NCI-H2227 (cell line): ENCODE measurements at regions not wholly inside any gene's neighbourhood (a gene's known extent, or its start where the extent isn't known, plus 50 kb on each side); places are given as distances from the start of the nearest gene placed in this dataset.

Source experiments
- DNase-seq: peaks from one replicate; lab custom pipeline; 2025; ENCODE audit not compliant: unreplicated experiment; lab: John Stamatoyannopoulos, UW

DNA sequence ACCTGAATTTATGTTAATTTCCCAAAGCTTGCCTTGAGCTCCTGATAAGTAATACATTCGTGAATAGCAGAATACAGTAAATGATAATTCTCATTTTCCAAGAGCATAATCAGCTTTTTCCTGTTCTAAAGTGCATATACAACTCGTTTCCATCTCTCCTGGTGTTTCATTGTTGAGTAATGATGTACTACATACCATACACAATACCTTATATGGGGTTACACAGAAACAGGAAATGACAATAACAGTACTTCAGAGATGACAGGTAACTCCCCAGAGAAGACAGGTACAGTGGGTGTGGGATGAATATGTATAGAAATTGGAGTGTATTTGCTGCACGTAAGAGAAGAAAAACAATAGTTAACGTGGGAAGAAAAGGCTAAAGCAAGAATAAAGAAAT, 287.1 kb downstream of the TENT4A start:
- DNase-seq: no peak

DNA sequence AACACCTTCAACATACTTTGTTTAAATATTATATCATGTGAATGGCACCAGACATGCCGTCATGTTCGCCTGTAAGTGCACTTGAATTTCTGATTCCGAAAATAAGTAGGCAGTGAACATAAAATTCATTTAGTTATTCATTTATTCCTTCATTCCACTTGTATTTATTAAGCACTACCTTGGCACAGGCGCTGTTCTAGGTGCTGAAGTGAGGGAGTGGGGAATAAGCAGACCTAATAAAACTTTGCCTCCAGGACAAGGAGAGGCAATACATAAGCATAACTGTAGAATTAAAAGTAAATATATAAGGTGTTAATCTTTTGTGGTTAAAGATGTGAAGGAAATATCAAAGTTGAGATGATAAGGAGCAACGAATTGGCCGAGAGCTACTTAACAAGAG, 297.4 kb downstream of the TENT4A start:
- DNase-seq: no peak

- no peak for DNase-seq
These were observed 298.8 kb downstream of the TENT4A start for GRCh38 chr5:7012057-7012456.

- DNase-seq: no peak
These were observed 301.4 kb downstream of the TENT4A start for GRCh38 chr5:7014611-7015010.

- no peak for DNase-seq
These were observed 302.5 kb downstream of the TENT4A start for GRCh38 chr5:7015586-7016256.

- no peak for DNase-seq
These were observed 303.9 kb downstream of the TENT4A start for GRCh38 chr5:7016999-7017747.

- no peak for DNase-seq
These were observed 305.0 kb downstream of the TENT4A start for GRCh38 chr5:7018198-7018597.

DNA sequence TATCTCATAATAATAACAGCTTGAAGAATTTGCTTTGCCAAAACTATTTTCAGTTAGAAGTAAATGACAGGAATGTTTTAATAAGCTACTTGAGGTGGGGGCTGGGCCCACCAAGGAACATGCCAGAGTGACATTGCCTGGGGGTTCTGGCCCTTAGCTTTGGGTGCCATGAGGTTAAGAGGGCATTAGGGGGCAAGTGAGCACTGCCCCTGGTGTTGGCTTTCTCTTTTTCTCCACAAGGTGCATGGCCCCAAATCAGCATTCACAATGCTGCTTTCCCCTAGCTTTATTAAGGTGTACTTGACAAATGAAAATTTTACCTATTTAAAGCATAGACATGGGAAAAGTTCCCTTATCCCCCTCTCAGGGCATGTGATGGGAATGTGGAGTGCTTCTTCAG, 305.4 kb downstream of the TENT4A start:
- DNase-seq: no peak

DNA sequence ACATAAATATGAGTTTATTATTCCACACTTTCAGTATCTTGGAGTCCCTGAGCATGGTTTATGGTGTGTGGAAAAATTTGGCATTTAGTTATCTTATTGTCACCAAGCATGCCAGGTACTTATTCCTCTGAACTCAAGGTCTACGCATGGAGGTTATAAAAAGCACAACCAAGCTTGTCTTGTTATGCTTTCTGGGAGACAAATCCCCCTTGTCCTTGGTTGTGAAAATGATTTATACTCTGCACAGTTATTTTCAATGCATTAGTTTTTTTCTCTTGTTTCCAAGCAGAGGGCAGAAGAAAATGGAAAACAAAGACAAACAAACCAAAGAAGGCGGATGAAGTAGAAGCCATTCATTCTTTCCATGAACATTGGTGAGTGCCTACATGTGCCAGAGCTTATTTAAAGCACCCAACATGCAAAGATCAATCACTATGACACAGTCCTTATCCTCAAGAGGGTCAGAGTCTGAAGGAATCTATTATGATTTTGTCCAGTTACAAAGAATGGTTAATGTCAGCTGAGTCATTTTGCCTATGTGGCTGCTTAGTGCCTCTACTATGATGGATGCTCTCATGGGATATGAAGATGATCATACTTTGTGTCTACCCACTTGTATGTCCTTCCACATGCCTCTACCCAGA, 323.1 kb downstream of the TENT4A start:
- no peak for DNase-seq

DNA sequence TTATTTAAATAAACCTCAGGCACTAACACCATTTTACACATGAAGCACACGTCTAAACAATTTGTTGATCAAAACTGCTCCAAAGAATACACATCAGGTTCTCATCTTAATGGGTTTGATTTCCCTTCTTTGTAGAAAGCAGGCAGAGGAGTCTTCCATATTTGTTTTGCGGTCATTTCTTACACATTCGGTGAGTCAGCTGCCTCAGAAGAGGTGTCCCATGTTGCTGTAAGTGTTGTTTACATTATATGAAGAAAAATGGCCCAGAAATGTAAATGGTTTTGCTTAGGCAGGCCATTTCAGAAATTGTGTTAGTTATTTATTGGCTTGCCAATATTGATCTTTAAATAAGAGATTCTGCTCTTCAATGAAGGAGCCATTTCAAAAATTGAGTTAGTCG, 325.8 kb downstream of the TENT4A start:
- DNase-seq: no peak

- DNase-seq: no peak
These were observed 326.9 kb downstream of the TENT4A start for GRCh38 chr5:7040111-7040510.

DNA sequence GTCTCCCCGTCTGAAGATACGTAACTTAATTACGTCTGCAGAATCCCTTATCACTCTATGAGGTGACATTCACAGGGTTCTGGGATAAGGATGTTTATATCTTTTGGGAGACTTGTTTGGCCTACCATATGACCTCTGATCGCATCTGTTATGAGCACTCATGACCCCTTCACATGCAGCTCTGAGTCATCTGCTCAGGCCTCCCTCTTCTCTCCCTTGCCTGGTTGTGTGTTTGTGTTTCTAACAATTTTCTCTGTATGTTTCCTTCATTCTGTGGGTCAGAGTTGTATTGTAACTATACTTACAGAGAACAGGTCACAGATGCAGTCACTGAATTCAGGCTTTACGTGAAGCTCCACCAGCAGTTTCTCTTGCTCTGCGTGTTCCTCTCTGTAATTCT, 330.6 kb downstream of the TENT4A start:
- DNase-seq: no peak

DNA sequence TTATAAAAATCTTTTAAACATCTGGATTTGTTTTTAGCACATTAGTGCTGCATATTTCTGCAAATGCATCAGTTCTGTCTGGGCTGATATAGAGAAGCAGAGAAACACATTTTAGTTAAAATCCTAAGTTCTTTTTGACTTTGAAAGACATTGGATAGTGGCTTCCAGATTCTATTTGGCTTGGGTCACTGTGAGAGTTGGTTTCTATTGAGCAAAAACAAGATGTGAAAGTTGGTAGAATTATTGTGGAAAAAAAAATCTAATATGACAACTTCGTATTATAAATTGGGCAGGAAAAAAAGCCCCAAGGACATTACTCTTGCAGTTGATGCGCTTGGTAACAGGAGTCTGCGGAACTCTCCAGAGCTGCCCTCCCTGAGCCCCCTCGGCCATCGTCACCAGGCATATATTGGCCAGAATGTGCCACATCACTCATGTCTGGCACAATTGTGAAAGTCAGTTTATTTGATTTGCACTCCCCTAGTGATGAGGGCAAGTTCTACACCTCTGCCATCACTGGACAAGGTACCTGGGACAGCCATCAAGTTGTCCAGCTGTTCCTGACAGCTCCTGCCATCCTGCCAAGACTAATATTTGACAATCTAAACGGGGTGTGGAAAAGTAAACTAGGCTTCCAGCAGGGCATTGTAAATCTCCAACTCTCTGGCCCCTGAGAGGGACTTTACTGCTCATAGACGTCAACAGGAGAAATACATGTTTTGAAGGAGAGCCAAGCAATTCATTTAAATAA, 334.5 kb downstream of the TENT4A start:
- no peak for DNase-seq

DNA sequence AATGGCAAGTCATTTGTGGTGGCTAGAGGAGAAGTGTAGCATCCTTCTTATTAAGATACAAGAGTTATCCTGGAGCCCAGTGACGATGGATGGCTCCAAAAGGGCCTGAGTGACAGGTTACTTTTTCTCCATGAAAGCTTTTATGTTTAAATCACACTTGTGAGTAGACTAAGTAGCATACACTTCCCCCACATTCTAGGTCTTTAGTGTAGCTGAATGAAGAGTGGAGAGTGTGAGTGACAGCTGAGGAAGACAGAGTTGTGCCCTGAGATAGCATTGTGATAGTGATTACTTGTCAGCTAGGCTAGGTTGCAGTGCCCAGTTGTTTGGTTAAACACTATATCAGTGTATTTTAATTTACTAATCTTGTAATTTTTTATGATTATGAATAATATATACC, 337.8 kb downstream of the TENT4A start:
- no peak for DNase-seq

DNA sequence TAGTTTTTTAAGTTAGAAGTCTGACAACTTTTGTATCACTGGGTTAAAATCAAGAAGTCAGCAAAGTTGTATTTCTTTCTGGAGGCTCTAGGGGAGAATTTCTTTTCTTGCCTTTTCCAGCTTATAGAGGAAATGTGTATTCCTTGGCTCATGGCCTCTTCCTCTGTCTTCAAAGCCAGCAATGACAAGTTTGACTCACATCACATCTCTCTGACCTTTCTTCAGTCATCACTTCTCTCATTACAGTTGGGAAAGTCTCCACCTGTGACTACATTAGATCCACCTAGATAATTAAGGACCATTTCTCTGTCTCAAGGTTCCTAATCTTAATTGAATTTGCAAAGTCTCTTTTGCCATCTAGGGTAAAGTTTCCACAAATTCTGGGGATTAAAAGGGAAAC, 339.9 kb downstream of the TENT4A start:
- no peak for DNase-seq

GRCh38 chr5:7053528-7054209, 340.4 kb downstream of the TENT4A start:
- no peak for DNase-seq

DNA sequence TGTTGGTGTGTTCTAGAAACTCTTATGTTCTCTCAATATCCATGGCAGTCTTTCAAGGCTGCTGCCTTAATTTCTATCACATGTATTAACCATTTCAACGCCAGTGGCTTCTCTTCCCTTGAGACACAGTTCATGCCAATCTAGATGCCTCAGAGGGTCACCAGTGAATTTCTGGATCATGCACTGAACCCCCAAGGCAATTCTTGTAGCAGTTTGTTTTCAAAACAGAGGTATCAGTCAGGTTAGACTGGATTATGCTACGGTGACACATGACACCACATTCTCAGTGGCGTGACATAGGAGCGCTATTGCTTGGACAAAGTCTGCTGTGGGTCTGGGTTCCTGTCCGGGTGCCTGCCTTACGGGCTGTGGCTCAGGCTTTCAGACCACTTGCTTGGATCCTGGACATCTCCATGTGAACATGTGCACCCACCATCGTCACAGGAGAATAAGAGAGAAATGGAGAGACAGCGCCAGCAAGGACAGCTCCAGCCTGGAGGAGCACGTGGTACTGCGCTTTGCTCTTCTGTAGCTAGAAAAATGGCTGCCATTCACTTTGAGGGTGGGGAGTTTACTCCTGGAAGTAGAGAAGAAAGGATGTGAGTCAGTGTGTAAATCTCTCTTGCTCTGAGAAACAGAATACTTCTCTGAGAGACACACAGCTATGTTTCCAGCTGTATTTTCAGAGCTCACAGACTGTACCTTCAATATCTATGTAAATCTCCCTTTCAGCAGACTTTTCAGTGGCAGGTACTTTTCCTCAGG, 329.3 kb upstream of the ADCY2 start:
- no peak for DNase-seq

DNA sequence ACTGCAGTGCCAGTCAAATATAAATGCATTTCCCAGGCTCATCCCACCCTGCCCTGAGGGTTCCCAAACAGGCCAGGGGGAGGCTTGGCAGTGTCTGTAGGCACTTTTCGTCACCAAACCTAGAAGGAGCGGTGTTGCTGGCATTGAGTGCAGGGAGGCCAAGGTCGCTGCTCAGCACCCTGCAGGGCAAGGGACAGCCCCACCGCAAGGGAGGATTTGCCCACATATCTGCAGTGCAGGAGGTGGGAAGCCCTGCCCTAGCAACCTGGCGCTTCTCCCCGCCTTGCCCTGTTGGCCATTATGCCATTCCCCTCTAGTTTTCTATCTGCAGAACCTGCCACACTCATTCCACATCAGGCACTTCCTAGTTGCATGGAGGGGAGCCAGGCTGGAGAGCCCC, 327.8 kb upstream of the ADCY2 start:
- DNase-seq: no peak

DNA sequence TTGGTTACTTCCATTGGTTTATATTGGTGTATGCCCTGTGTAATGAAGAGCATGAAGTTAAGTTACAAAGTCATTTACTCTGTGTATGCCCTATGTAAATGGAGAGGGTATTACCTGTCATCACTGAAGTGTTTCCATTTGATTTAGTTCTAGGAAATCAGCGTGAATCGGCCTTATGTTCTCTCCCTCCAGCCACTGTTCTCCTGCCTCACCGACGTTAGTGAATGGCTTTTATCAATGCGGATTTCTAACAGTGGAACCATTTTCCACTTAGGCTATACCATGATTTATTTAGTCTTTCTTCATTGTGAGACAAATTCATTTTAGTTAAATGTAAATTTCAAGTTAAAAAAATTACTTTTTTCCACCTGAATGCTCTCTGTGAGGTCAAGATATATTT, 327.0 kb upstream of the ADCY2 start:
- no peak for DNase-seq

DNA sequence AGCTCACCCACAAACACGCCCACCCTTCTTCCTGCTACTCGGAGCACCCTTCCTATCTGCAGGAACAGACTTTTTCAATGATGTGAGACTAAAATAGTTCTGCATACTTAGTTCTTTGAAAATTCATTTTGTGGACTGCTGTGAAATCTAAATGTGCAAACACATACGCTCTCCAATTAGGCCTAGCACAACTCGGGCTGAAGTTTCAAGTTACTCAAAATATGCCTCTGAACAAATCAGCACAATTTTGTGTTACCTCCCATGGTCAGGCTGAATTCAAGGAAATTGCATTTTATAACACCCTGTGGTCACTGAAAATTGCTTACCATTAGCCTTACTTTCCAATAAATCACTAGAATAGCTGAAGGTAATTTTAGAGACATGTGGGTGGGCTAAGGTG, 323.8 kb upstream of the ADCY2 start:
- DNase-seq: peak; percentile 9
